Activated naive CD8-positive, alpha-beta T cell (primary cell): ENCODE measurements at regions not wholly inside any gene's neighbourhood (a gene's known extent, or its start where the extent isn't known, plus 50 kb on each side); places are given as distances from the start of the nearest gene placed in this dataset.

Experiments used
- H3K27ac Mint-ChIP-seq: one replicate; pipeline ENCODE4 v1.8.0; 2021; ENCODE audit warnings: mixed read lengths
- H3K27me3 Mint-ChIP-seq: one replicate; pipeline ENCODE4 v1.8.0; 2021; ENCODE audit warnings: mixed read lengths
- H3K36me3 Mint-ChIP-seq: one replicate; pipeline ENCODE4 v1.8.0; 2021; ENCODE audit warnings: mixed read lengths
- H3K4me1 Mint-ChIP-seq: one replicate; pipeline ENCODE4 v1.8.0; 2021; ENCODE audit warnings: low read depth, mixed read lengths
- H3K4me3 Mint-ChIP-seq: one replicate; pipeline ENCODE4 v1.8.0; 2021; ENCODE audit warnings: mild to moderate bottlenecking, mixed read lengths
- H3K9me3 Mint-ChIP-seq: one replicate; pipeline ENCODE4 v1.8.0; 2021; ENCODE audit warnings: low read depth, mixed read lengths

- Mint-ChIP-seq H3K27ac (no peak overlapping the region), H3K4me3 (no peak overlapping the region), H3K9me3 (no peaks in the 10 kb centered on the region), H3K4me1 (no peaks in the 10 kb centered on the region), H3K36me3 (no peaks in the 10 kb centered on the region), H3K27me3 (no peaks in the 10 kb centered on the region)
Observed at GRCh38 chr10:2121315-2121714, 384.0 kb upstream of the ADARB2 start.

- no peaks in the 10 kb centered on the region for H3K36me3 Mint-ChIP-seq
- no peaks in the 10 kb centered on the region for H3K27me3 Mint-ChIP-seq
- H3K4me1 Mint-ChIP-seq = no peaks in the 10 kb centered on the region
- H3K9me3 Mint-ChIP-seq = no peaks in the 10 kb centered on the region
- no peak overlapping the region for H3K27ac Mint-ChIP-seq
- H3K4me3 Mint-ChIP-seq = no peak overlapping the region
Observed at GRCh38 chr10:2120746-2121145, 383.4 kb upstream of the ADARB2 start.

DNA sequence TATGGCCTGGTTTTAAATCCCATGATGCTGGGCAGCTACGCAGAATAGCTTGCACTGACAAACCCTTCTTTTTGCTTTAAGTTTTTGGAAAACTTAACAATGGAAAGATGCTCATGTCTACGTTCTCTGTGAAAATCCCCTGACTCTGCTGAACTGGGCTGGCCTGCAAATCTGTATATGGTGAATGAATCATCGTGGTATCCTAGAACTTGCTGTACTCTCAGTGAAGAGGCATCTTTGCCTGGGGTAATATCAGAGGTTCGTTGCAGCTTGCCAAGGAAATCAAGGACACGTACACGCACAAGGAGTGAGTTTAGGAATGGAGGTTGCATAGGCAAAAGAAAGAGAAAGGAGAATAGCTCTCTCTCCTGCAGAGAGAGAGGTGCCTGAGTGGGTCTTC, 382.0 kb upstream of the ADARB2 start:
- no peak overlapping the region for H3K27ac Mint-ChIP-seq
- H3K9me3 Mint-ChIP-seq = no peaks in the 10 kb centered on the region
- no peaks in the 10 kb centered on the region for H3K36me3 Mint-ChIP-seq
- H3K4me1 Mint-ChIP-seq = no peaks in the 10 kb centered on the region
- no peak overlapping the region for H3K4me3 Mint-ChIP-seq
- no peaks in the 10 kb centered on the region for H3K27me3 Mint-ChIP-seq

DNA sequence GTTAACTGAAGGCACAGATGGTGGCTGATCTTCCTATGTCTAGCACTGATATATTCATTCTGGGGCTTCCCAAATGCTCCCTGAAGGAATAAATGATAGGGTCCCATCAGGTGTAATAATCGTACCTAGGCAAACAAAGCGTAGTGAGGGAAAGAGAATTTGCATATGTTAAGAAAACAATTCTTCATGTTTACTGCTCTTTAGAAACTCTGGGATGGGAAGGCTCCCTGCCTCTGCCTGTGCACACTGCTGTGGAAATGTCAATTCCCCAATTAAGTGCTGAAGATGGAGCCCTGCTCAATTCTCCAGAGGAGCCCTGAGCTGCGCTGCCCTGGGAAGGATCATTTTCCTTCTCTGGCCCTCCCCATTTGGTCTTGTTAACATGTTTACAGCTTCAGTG, 380.9 kb upstream of the ADARB2 start:
- Mint-ChIP-seq H3K4me3 (no peak overlapping the region), H3K27me3 (no peaks in the 10 kb centered on the region), H3K9me3 (no peaks in the 10 kb centered on the region), H3K4me1 (no peaks in the 10 kb centered on the region), H3K36me3 (no peaks in the 10 kb centered on the region), H3K27ac (no peak overlapping the region)

- Mint-ChIP-seq H3K9me3 (no peaks in the 10 kb centered on the region), H3K27me3 (no peaks in the 10 kb centered on the region), H3K36me3 (no peaks in the 10 kb centered on the region), H3K4me3 (no peak overlapping the region), H3K4me1 (no peaks in the 10 kb centered on the region), H3K27ac (no peak overlapping the region)
Observed at GRCh38 chr10:2117641-2118040, 380.3 kb upstream of the ADARB2 start.

GRCh38 chr10:2111965-2112364, 374.6 kb upstream of the ADARB2 start:
- no peaks in the 10 kb centered on the region for H3K4me1 Mint-ChIP-seq
- no peak overlapping the region for H3K4me3 Mint-ChIP-seq
- no peaks in the 10 kb centered on the region for H3K9me3 Mint-ChIP-seq
- no peaks in the 10 kb centered on the region for H3K36me3 Mint-ChIP-seq
- no peak overlapping the region for H3K27ac Mint-ChIP-seq
- H3K27me3 Mint-ChIP-seq = no peaks in the 10 kb centered on the region

- Mint-ChIP-seq H3K27me3 (no peaks in the 10 kb centered on the region), H3K4me1 (no peaks in the 10 kb centered on the region), H3K36me3 (no peaks in the 10 kb centered on the region), H3K9me3 (no peaks in the 10 kb centered on the region), H3K4me3 (no peak overlapping the region), H3K27ac (no peak overlapping the region)
Observed at GRCh38 chr10:2108496-2108895, 371.2 kb upstream of the ADARB2 start.

DNA sequence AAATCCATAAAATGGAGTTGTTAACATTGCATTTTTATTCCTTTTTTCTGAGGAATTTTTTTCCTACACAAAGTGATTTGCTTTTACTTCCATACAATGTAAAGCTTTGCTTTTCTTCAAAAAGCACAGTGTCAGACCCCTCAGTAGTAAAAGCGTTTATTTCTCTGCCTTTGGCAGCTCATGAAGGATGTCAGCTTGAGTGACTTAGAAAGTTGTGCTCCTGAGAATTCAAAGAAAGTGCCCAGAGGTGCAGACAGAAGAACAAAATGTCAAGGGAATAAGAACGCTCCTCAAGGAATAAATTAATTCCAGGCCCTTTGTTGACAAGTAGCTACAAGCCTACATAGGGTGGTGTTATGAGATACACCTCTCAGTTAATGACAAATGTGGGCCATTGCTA, 369.3 kb upstream of the ADARB2 start:
- Mint-ChIP-seq H3K4me1 (no peaks in the 10 kb centered on the region), H3K27ac (no peak overlapping the region), H3K27me3 (no peaks in the 10 kb centered on the region), H3K4me3 (no peak overlapping the region), H3K36me3 (no peaks in the 10 kb centered on the region), H3K9me3 (no peaks in the 10 kb centered on the region)

DNA sequence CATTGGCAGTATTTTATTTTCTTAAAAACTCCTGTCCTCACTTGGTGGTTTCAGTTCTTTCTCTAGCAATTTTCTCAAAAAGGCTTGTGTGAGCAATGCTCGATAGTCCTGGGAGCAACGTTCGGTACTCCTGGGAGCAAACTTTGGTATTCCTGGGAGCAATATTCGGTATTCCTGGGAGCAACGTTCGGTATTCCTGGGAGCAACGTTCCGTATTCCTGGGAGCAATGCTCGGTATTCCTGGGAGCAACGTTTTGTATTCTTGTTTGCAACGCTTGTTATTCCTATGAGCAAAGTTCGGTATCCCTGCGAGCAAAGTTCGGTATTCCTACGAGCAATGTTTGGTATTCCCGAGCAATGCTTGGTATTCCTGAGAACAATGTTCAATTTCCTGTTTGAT, 362.0 kb upstream of the ADARB2 start:
- H3K9me3 Mint-ChIP-seq = no peaks in the 10 kb centered on the region
- H3K27ac Mint-ChIP-seq = no peak overlapping the region
- H3K4me3 Mint-ChIP-seq = no peak overlapping the region
- H3K4me1 Mint-ChIP-seq = no peaks in the 10 kb centered on the region
- H3K36me3 Mint-ChIP-seq = no peaks in the 10 kb centered on the region
- H3K27me3 Mint-ChIP-seq = no peaks in the 10 kb centered on the region

GRCh38 chr10:2097937-2098336, 360.6 kb upstream of the ADARB2 start:
- no peaks in the 10 kb centered on the region for H3K36me3 Mint-ChIP-seq
- no peaks in the 10 kb centered on the region for H3K4me1 Mint-ChIP-seq

DNA sequence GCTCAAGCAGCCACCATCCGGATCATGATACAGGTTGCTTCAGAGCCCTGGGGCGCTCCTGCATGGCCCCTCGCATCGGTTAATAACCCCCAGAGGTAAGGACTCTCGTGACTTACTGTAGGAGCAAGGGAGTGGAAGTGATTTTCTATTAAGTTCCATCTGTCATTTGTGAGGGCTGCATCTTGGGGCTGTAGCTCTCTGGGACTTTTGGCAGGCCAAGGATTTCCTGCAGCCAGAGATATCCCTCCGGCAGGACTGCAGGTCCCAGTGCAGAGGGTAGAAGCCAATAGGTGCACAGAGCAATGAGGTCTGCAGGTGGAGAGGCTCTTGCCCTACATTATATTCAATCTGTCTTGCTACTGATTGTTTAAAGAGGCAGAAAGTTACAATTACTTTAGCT, 356.8 kb upstream of the ADARB2 start:
- no peak overlapping the region for H3K27ac Mint-ChIP-seq
- H3K9me3 Mint-ChIP-seq = no peaks in the 10 kb centered on the region
- no peaks in the 10 kb centered on the region for H3K4me1 Mint-ChIP-seq
- no peaks in the 10 kb centered on the region for H3K27me3 Mint-ChIP-seq
- H3K36me3 Mint-ChIP-seq = no peaks in the 10 kb centered on the region
- H3K4me3 Mint-ChIP-seq = no peak overlapping the region

More at GRCh38 chr10:2097937-2098336, 360.6 kb upstream of the ADARB2 start:
- Mint-ChIP-seq H3K27ac (no peak overlapping the region), H3K27me3 (no peaks in the 10 kb centered on the region), H3K9me3 (no peaks in the 10 kb centered on the region), H3K4me3 (no peak overlapping the region)

DNA sequence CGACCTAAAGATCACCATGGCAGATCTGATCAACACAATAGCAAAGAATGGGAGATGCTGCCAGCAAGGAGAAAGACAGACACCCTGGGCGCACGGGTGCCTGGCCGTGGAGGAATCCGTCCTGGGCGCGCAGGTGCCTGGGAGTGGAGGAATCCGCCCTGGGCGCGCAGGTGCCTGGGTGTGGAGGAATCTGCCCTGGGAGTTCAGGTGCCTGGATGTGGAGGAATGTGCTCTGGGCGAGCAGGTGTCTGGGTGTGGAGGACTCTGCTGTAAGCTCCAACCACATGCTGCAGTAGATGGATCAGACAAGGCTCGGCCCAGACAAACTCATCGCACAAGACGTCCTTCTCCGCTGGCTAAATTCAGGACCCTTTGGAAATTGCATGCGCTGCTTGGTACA, 346.3 kb upstream of the ADARB2 start:
- no peaks in the 10 kb centered on the region for H3K36me3 Mint-ChIP-seq
- H3K27me3 Mint-ChIP-seq = peaks cover 3% of the 10 kb centered on the region
- no peak overlapping the region for H3K4me3 Mint-ChIP-seq
- no peaks in the 10 kb centered on the region for H3K4me1 Mint-ChIP-seq
- H3K27ac Mint-ChIP-seq = no peak overlapping the region
- peaks cover 3% of the 10 kb centered on the region for H3K9me3 Mint-ChIP-seq

GRCh38 chr10:2081501-2081900, 344.2 kb upstream of the ADARB2 start:
- Mint-ChIP-seq H3K27me3 (peaks cover 3% of the 10 kb centered on the region), H3K27ac (no peak overlapping the region), H3K4me1 (no peaks in the 10 kb centered on the region), H3K9me3 (no peaks in the 10 kb centered on the region), H3K4me3 (no peak overlapping the region), H3K36me3 (no peaks in the 10 kb centered on the region)

- Mint-ChIP-seq H3K27ac (no peak overlapping the region), H3K4me1 (no peaks in the 10 kb centered on the region), H3K4me3 (no peak overlapping the region), H3K9me3 (no peaks in the 10 kb centered on the region), H3K36me3 (no peaks in the 10 kb centered on the region), H3K27me3 (peaks cover 1% of the 10 kb centered on the region)
Observed at GRCh38 chr10:2079603-2080078, 342.3 kb upstream of the ADARB2 start.

GRCh38 chr10:2077231-2077630, 339.9 kb upstream of the ADARB2 start:
- Mint-ChIP-seq H3K4me3 (no peak overlapping the region), H3K4me1 (no peaks in the 10 kb centered on the region), H3K9me3 (no peaks in the 10 kb centered on the region), H3K27me3 (peaks cover 1% of the 10 kb centered on the region), H3K27ac (no peak overlapping the region), H3K36me3 (no peaks in the 10 kb centered on the region)

GRCh38 chr10:2076528-2076927, 339.2 kb upstream of the ADARB2 start:
- Mint-ChIP-seq H3K4me1 (no peaks in the 10 kb centered on the region), H3K36me3 (no peaks in the 10 kb centered on the region), H3K27me3 (peaks cover 1% of the 10 kb centered on the region), H3K27ac (no peak overlapping the region), H3K9me3 (no peaks in the 10 kb centered on the region), H3K4me3 (no peak overlapping the region)

DNA sequence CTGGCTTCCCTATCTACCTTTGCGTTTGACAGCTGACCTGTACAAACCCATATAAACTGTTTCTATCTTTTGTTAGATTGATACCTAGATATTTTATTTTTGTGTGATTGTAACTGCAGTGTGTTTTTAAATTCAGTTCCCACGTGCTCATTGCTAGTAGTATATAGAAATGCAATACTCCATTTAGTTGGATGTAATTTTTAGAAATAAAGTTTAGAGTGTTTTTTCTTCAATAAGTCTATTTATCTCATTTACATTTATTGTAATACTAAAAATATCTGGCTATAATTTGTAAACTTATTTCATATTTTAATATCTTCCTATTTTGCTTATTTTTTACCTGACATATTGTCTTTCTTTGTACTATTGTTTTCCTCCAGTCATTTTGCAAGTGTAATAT, 329.7 kb upstream of the ADARB2 start:
- H3K9me3 Mint-ChIP-seq = peaks cover 3% of the 10 kb centered on the region
- H3K27ac Mint-ChIP-seq = no peak overlapping the region
- H3K4me3 Mint-ChIP-seq = no peak overlapping the region
- no peaks in the 10 kb centered on the region for H3K27me3 Mint-ChIP-seq
- no peaks in the 10 kb centered on the region for H3K4me1 Mint-ChIP-seq
- no peaks in the 10 kb centered on the region for H3K36me3 Mint-ChIP-seq
